Astrocyte of the spinal cord (primary cell): ENCODE measurements at regions not wholly inside any gene's neighbourhood (a gene's known extent, or its start where the extent isn't known, plus 50 kb on each side); places are given as distances from the start of the nearest gene placed in this dataset.

Source experiments
- DNase-seq: peaks from one replicate; pipeline ENCODE4 v3.0.0; 2011; ENCODE audit warnings: low read depth, low spot score
- H3K4me3 ChIP-seq: 2 replicates; pipeline ENCODE4 v1.5.1; 2011; ENCODE audit warnings: low read depth, mild to moderate bottlenecking, low read length, moderate library complexity
- CTCF ChIP-seq: IDR thresholded peaks from 2 replicates; pipeline ENCODE4 v1.5.1; 2012; ENCODE audit warnings: low read depth, mild to moderate bottlenecking, low read length, inconsistent platforms
- in situ Hi-C: cut with HindIII; loops from 2 replicates; pipeline ENCODE4 v1.10.0; 2017; ENCODE audit warnings: low sequenced_read_pairs

- no peak overlapping the region for H3K4me3 ChIP-seq
- in situ Hi-C loops: no loop called here
- DNase-seq: no peak
- TF ChIP-seq CTCF: no peak
These were observed 109.9 kb upstream of the NANOGP8 start for GRCh38 chr15:35195031-35195430.

GRCh38 chr15:35194296-35194695, 109.2 kb upstream of the NANOGP8 start:
- no peak overlapping the region for H3K4me3 ChIP-seq
- peak; percentile 18 for DNase-seq
- TF ChIP-seq CTCF: no peak
- in situ Hi-C loops: no loop called here

GRCh38 chr15:35191783-35192182, 106.7 kb upstream of the NANOGP8 start:
- H3K4me3 ChIP-seq: no peak overlapping the region
- DNase-seq: no peak
- in situ Hi-C loops: no loop called here
- no peak for TF ChIP-seq CTCF

- in situ Hi-C loops: no loop called here
- no peak for TF ChIP-seq CTCF
- H3K4me3 ChIP-seq: no peak overlapping the region
- DNase-seq: no peak
These were observed 101.3 kb upstream of the NANOGP8 start for GRCh38 chr15:35186346-35186745.

GRCh38 chr15:35184646-35185045, 99.6 kb upstream of the NANOGP8 start:
- no peak overlapping the region for H3K4me3 ChIP-seq
- no peak for DNase-seq
- in situ Hi-C loops: no loop called here
- no peak for TF ChIP-seq CTCF

GRCh38 chr15:35182841-35183479, 97.9 kb upstream of the NANOGP8 start:
- TF ChIP-seq CTCF: no peak
- H3K4me3 ChIP-seq: no peak overlapping the region
- in situ Hi-C loops: no loop called here
- peak; percentile 43 for DNase-seq

- TF ChIP-seq CTCF: no peak
- DNase-seq: peak; percentile 78
- in situ Hi-C loops: no loop called here
- no peak overlapping the region for H3K4me3 ChIP-seq
These were observed 96.4 kb upstream of the NANOGP8 start for GRCh38 chr15:35181538-35181937.
